ENCODE measurements at regions not wholly inside any gene's neighbourhood (a gene's known extent, or its start where the extent isn't known, plus 50 kb on each side); places are given as distances from the start of the nearest gene placed in this dataset.

DNA sequence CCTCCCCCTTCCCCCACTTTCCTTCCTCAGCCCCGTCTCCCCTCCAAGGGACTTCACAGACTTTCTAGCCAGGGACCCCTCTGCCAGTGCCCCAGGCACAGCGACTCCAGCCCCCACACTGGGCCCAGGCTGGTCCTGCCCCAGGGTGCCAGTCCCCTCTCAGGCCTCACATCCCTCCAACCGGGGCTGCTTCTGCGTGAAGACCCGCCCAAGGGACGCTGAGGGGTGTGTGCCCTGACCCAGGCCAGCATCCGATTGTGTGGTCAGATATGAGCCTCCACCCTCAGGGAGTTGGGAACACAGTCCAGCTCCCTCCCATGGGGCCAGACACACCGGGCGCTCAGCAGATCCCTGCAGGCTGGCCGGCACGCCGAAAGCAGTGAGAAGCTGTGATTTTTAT, 97.0 kb downstream of the MICALL2 start:
- TF ChIP-seq REST (tag by site-specific recombination; IDR thresholded peaks at IDR 0.05) (no peak), ZNF830 (tag by site-specific recombination; IDR thresholded peaks at IDR 0.05; ENCODE audit: low read depth) (no peak), ZNF350 (tag by site-specific recombination; IDR thresholded peaks at IDR 0.05) (no peak), CTCF (tag by site-specific recombination; IDR thresholded peaks at IDR 0.05) (no peak), KLF10 (tag by site-specific recombination; IDR thresholded peaks at IDR 0.05) (no peak), ZNF10 (tag by site-specific recombination; IDR thresholded peaks at IDR 0.05) (no peak), ZBTB8A (tag by site-specific recombination; IDR thresholded peaks at IDR 0.05) (no peak), BCL6B (tag by site-specific recombination; IDR thresholded peaks at IDR 0.05) (no peak), OVOL3 (tag by site-specific recombination; IDR thresholded peaks at IDR 0.05) (no peak), ZNF777 (tag by site-specific recombination; IDR thresholded peaks at IDR 0.05; ENCODE audit: borderline replicate concordance) (no peak), ZNF157 (tag by site-specific recombination; IDR thresholded peaks at IDR 0.05) (no peak)
- TF ChIP-seq, protein P1, sequence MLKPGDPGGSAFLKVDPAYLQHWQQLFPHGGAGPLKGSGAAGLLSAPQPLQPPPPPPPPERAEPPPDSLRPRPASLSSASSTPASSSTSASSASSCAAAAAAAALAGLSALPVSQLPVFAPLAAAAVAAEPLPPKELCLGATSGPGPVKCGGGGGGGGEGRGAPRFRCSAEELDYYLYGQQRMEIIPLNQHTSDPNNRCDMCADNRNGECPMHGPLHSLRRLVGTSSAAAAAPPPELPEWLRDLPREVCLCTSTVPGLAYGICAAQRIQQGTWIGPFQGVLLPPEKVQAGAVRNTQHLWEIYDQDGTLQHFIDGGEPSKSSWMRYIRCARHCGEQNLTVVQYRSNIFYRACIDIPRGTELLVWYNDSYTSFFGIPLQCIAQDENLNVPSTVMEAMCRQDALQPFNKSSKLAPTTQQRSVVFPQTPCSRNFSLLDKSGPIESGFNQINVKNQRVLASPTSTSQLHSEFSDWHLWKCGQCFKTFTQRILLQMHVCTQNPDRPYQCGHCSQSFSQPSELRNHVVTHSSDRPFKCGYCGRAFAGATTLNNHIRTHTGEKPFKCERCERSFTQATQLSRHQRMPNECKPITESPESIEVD (tag by site-specific recombination; IDR thresholded peaks at IDR 0.05), result no peak

Data from HEK293 (cell line).